ENCODE measurements at regions not wholly inside any gene's neighbourhood (a gene's known extent, or its start where the extent isn't known, plus 50 kb on each side); places are given as distances from the start of the nearest gene placed in this dataset.
A peak's percentile ranks its signal among the peaks of the same experiment; 100 is the strongest.

DNA sequence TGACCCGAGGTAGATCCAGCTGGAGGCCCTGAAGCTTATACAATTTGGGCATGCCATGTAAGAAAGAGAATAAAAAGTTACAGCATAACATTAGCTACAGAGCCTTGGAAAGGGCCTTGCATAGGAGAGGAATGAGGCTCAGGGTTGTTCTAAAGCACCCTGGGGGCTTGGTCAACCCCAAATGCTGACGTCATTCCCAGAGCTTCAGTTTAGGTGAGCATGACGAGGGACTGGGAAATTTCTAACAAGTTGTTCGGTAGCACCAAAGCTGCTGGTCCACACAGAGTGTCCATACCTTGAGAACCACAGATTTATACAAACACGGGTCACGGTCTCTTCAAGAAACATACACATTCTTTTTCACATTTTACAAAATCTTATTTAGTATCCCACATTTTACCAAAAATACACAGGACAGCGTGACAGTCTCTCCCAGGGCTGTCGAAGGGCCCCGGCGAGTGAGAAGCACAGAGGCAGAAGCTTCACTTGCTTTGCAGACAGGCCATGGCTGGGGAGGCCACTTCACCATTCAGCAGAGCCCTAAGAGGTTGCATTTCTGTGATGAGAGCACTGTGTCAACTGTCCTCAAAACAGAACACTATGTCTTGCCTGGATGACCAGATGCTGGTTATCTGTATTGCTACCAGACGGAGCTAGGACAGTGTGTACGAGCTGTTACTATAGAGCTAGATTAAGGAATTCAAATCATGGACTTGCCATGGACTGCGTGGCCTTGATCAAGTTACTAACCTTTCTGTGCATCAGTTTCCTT is 68.2 kb upstream of the ARRDC4 start:
- Histone ChIP-seq H3K36me3 (no peaks in the 10 kb centered on the region), H3K27ac (peak overlapping the region in 10 of 12 donors; percentile 18 to 80 (median 52)), H3K9me3 (no peaks in the 10 kb centered on the region), H3K4me3 (no peak overlapping the region), H3K27me3 (no peaks in the 10 kb centered on the region), H3K4me1 (peaks cover 0 to 15% (median 3%) of the 10 kb centered on the region in 12 donors)
- intact Hi-C loops (cut with DNase I) = no loop called here
- DNase-seq (peak in 1 of 5 donors; percentile 52), ATAC-seq (peak; percentile 89 to 97 (median 92))
- TF ChIP-seq POLR2A (IDR thresholded peaks at IDR 0.05) = no peak
- TF ChIP-seq, protein P1, sequence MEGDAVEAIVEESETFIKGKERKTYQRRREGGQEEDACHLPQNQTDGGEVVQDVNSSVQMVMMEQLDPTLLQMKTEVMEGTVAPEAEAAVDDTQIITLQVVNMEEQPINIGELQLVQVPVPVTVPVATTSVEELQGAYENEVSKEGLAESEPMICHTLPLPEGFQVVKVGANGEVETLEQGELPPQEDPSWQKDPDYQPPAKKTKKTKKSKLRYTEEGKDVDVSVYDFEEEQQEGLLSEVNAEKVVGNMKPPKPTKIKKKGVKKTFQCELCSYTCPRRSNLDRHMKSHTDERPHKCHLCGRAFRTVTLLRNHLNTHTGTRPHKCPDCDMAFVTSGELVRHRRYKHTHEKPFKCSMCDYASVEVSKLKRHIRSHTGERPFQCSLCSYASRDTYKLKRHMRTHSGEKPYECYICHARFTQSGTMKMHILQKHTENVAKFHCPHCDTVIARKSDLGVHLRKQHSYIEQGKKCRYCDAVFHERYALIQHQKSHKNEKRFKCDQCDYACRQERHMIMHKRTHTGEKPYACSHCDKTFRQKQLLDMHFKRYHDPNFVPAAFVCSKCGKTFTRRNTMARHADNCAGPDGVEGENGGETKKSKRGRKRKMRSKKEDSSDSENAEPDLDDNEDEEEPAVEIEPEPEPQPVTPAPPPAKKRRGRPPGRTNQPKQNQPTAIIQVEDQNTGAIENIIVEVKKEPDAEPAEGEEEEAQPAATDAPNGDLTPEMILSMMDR (IDR thresholded peaks at IDR 0.05) = no peak
- WGBS, 4 donors = 67 to 73% (median 69%) methylated on average over 13 of the region's 13 CpGs

DNA sequence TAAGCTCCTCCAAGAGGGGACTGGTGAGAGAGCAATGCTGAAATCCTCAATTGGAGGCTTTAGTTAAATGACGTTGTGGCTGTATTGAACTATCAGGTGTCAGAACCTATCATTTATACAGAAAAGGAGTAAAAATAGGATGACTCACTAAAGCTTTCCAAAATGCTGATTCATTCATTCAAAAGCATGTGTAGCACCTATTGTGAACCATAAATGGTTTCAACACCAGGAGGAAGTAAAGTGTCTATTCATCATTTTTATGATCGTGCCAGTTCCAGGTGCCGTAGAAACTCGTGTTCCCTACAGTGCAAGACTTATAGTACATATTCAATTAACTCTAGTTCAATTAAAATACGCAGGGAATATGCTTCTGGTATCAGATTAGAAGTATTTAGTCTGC is 66.5 kb upstream of the ARRDC4 start:
- H3K27me3 ChIP-seq = no peaks in the 10 kb centered on the region
- ATAC-seq (no peak), DNase-seq (no peak)
- WGBS, 4 donors = 59 to 75% (median 67%) methylated on average over 5 of the region's 5 CpGs
- no peak overlapping the region for H3K27ac ChIP-seq
- no peaks in the 10 kb centered on the region for H3K36me3 ChIP-seq
- intact Hi-C loops (cut with DNase I) = no loop called here
- peaks cover 0 to 15% (median 3%) of the 10 kb centered on the region in 12 donors for H3K4me1 ChIP-seq
- no peak overlapping the region for H3K4me3 ChIP-seq
- no peaks in the 10 kb centered on the region for H3K9me3 ChIP-seq
- TF ChIP-seq, protein P1 (IDR thresholded peaks at IDR 0.05) = no peak
- TF ChIP-seq POLR2A (IDR thresholded peaks at IDR 0.05) = no peak

DNA sequence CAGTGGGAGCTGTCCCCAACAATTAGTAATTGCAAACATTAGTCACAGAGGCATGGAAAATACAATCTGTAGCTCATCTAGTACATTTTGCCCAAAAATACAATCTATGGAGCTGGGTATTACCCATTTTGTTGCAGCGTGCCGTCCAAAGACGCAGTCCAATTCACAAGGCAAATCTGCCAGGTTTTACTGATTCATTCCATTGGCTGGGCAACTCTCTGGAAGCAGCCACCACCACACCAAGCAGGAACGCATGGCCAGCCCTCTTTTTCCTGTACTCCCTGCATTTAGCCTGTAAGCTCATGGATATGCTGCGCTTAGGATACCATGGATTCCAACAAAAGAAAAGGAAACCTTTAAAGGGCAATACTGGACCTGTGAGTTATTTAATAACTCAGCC is 60.5 kb upstream of the ARRDC4 start:
- Histone ChIP-seq H3K36me3 (no peaks in the 10 kb centered on the region), H3K9me3 (no peaks in the 10 kb centered on the region), H3K4me1 (peaks cover 0 to 8% (median 0%) of the 10 kb centered on the region in 12 donors), H3K27ac (no peak overlapping the region), H3K4me3 (no peak overlapping the region), H3K27me3 (peaks cover 0 to 19% (median 4%) of the 10 kb centered on the region in 9 donors)
- ATAC-seq (no peak), DNase-seq (no peak)
- TF ChIP-seq POLR2A (IDR thresholded peaks at IDR 0.05) = no peak
- TF ChIP-seq, protein P1 (IDR thresholded peaks at IDR 0.05) = no peak
- intact Hi-C loops (cut with DNase I) = loop anchor here in 8 of 10 donors (2.0 to 10.0 kb wide), 7 partner anchors 65 to 525 kb away; partner anchors contain the start of gene ARRDC4 (in 1 of the 8)
- 49 to 84% (median 73%) methylated on average over 5 of the region's 5 CpGs for WGBS, 4 donors

DNA sequence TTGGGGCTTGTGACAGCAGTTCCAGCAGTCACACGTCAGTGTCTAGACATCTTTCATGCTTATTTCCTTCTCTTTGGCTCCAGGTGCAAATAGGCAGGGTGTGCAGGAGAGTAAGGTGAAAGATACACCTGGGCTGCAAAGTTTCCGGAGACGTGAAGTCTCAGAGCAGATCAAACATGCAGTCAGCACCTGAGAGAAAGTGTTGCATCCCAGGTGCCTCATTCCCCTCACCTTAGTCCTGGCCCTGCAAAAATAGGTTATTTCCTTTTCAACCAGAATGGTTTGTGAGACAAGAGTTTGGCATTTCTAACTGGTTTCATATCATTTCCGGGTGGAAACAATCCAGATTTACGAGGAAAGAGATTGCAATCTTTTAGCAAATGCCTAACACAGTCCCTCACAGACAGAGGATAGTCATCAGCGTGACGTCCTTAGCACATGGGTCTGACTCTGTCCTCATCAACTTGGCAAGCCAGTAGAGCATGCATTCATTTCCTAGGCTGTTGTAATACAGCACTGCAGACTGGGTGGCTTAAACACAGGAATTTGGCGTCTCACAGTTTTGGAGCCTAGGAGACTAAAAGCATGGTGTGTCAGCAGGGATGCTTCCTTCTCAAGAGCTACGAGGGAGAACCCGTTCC is 58.2 kb upstream of the ARRDC4 start:
- no peaks in the 10 kb centered on the region for H3K9me3 ChIP-seq
- no peaks in the 10 kb centered on the region for H3K36me3 ChIP-seq
- no peak for TF ChIP-seq POLR2A (IDR thresholded peaks at IDR 0.05)
- TF ChIP-seq, protein P1 (IDR thresholded peaks at IDR 0.05) = no peak
- ATAC-seq (no peak), DNase-seq (no peak)
- 64 to 75% (median 65%) methylated on average over 10 of the region's 10 CpGs for WGBS, 4 donors
- H3K4me3 ChIP-seq = no peak overlapping the region
- peaks cover 0 to 30% (median 17%) of the 10 kb centered on the region in 9 donors for H3K27me3 ChIP-seq
- no peak overlapping the region for H3K27ac ChIP-seq
- intact Hi-C loops (cut with DNase I) = loop anchor here in 8 of 10 donors (5.0 to 10.0 kb wide), 6 partner anchors 63 to 523 kb away; partner anchors contain the start of gene ARRDC4 (in 1 of the 8)
- peaks cover 0 to 8% (median 0%) of the 10 kb centered on the region in 12 donors for H3K4me1 ChIP-seq

Data from heart left ventricle (tissue), 16 donors.